Activated B cell treated with CpG ODN at 0.5 μM for 24 hours (primary cell): ENCODE measurements at regions not wholly inside any gene's neighbourhood (a gene's known extent, or its start where the extent isn't known, plus 50 kb on each side); places are given as distances from the start of the nearest gene placed in this dataset.

ENCODE experiments used
- ATAC-seq: fragments of 200-7000 bp; cut with Tn5 transposase; one replicate; pipeline ENCODE4 v1.10.0; 2021; ENCODE audit warnings: low read depth, mild to moderate bottlenecking, moderate library complexity
- CTCF ChIA-PET: fragments of 350-600 bp; sonication (Branson Sonifier 250); formaldehyde crosslinking; loops from one replicate; lab custom pipeline; 2021; ENCODE audit warnings: antibody characterized with exemption; lab: Charles Lee
- POLR2A ChIA-PET: fragments of 350-600 bp; sonication (Branson Sonifier 250); formaldehyde crosslinking; loops from one replicate; lab custom pipeline; 2021; ENCODE audit warnings: antibody characterized with exemption; lab: Charles Lee
- DNase-seq: peaks from one replicate; pipeline ENCODE4 v3.0.0; 2022
- H3K27ac Mint-ChIP-seq: one replicate; pipeline ENCODE4 v1.8.0; 2020; ENCODE audit warnings: mixed read lengths
- H3K27me3 Mint-ChIP-seq: one replicate; pipeline ENCODE4 v1.8.0; 2021; ENCODE audit warnings: mixed read lengths
- H3K36me3 Mint-ChIP-seq: one replicate; pipeline ENCODE4 v1.8.0; 2021; ENCODE audit warnings: low read depth, mixed read lengths
- H3K4me1 Mint-ChIP-seq: one replicate; pipeline ENCODE4 v1.8.0; 2021; ENCODE audit warnings: mixed read lengths
- H3K4me3 Mint-ChIP-seq: one replicate; pipeline ENCODE4 v1.8.0; 2020; ENCODE audit warnings: mild to moderate bottlenecking, mixed read lengths
- H3K9me3 Mint-ChIP-seq: one replicate; pipeline ENCODE4 v1.8.0; 2020; ENCODE audit warnings: mixed read lengths
- intact Hi-C: fragments of 100-400 bp; cut with micrococcal nuclease; formaldehyde crosslinking; loops from one replicate; pipeline ENCODE4 v1.15.1; 2024
- TF ChIP-seq, protein P1 (sequence below): fragments of 200-600 bp; IDR thresholded peaks from one replicate; pipeline ENCODE4 v1.8.0; 2022; ENCODE audit warnings: antibody characterized with exemption, mild to moderate bottlenecking

DNA sequence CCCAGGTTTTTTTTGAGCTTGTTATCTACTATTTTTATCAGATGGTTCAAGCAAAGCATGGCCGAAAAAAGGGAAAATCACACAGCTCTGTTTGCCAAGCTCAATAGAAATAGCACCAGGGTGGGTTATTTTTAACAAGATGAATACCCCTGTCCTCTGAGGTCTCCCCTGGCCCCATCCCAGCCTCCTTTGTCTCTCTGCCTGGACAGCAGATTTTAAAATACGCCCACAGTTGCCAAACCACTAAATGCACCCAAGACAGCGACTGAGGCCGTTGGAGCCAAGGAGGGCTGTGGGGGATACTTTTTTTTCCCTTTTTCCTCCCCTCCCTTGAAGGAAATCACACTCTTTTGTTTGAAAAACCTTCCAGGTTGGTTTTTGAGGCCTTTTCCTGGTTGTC is 106.6 kb downstream of the VEGFA start:
- Mint-ChIP-seq H3K36me3 (no peaks in the 10 kb centered on the region), H3K27ac (no peak overlapping the region), H3K4me1 (no peaks in the 10 kb centered on the region), H3K9me3 (no peaks in the 10 kb centered on the region), H3K4me3 (no peak overlapping the region), H3K27me3 (peaks cover 2% of the 10 kb centered on the region)
- TF ChIP-seq, protein P1, sequence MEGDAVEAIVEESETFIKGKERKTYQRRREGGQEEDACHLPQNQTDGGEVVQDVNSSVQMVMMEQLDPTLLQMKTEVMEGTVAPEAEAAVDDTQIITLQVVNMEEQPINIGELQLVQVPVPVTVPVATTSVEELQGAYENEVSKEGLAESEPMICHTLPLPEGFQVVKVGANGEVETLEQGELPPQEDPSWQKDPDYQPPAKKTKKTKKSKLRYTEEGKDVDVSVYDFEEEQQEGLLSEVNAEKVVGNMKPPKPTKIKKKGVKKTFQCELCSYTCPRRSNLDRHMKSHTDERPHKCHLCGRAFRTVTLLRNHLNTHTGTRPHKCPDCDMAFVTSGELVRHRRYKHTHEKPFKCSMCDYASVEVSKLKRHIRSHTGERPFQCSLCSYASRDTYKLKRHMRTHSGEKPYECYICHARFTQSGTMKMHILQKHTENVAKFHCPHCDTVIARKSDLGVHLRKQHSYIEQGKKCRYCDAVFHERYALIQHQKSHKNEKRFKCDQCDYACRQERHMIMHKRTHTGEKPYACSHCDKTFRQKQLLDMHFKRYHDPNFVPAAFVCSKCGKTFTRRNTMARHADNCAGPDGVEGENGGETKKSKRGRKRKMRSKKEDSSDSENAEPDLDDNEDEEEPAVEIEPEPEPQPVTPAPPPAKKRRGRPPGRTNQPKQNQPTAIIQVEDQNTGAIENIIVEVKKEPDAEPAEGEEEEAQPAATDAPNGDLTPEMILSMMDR, result no peak
- no peak for ATAC-seq
- CTCF ChIA-PET, result no interaction called here
- intact Hi-C loops, result loop anchor here (1.0 kb wide), 1 partner anchor 41 kb away; no protein-coding TSS in a partner anchor
- POLR2A ChIA-PET, result no interaction called here
- no peak for DNase-seq

- Mint-ChIP-seq H3K36me3 (no peaks in the 10 kb centered on the region), H3K4me3 (no peak overlapping the region), H3K9me3 (no peaks in the 10 kb centered on the region), H3K4me1 (no peaks in the 10 kb centered on the region), H3K27me3 (peaks cover 2% of the 10 kb centered on the region), H3K27ac (no peak overlapping the region)
- ATAC-seq (no peak), DNase-seq (no peak)
- intact Hi-C loops, result no loop called here
- TF ChIP-seq, protein P1, result no peak
- ChIA-PET POLR2A (no interaction called here), CTCF (no interaction called here)
Measured at GRCh38 chr6:43875849-43876572, 106.0 kb downstream of the VEGFA start.

GRCh38 chr6:43874814-43875590 is 105.0 kb downstream of the VEGFA start:
- intact Hi-C loops, result no loop called here
- DNase-seq (no peak), ATAC-seq (no peak)
- Mint-ChIP-seq H3K36me3 (no peaks in the 10 kb centered on the region), H3K4me1 (no peaks in the 10 kb centered on the region), H3K4me3 (no peak overlapping the region), H3K9me3 (no peaks in the 10 kb centered on the region), H3K27me3 (peaks cover 7% of the 10 kb centered on the region), H3K27ac (no peak overlapping the region)
- TF ChIP-seq, protein P1, result no peak
- CTCF ChIA-PET, result no interaction called here
- POLR2A ChIA-PET, result interaction anchor here (0.7 kb wide), 1 partner anchor 539 kb away, joined by 3 read pairs; no protein-coding TSS in a partner anchor

- Mint-ChIP-seq H3K4me3 (no peak overlapping the region), H3K27me3 (peaks cover 12% of the 10 kb centered on the region), H3K9me3 (no peaks in the 10 kb centered on the region), H3K36me3 (no peaks in the 10 kb centered on the region), H3K27ac (no peak overlapping the region), H3K4me1 (no peaks in the 10 kb centered on the region)
- CTCF ChIA-PET, result no interaction called here
- POLR2A ChIA-PET, result no interaction called here
- no peak for DNase-seq
- no peak for ATAC-seq
- TF ChIP-seq, protein P1, result no peak
- intact Hi-C loops, result no loop called here
Measured at GRCh38 chr6:43873806-43874714, 104.0 kb downstream of the VEGFA start.
